ENCODE measurements at regions not wholly inside any gene's neighbourhood (a gene's known extent, or its start where the extent isn't known, plus 50 kb on each side); places are given as distances from the start of the nearest gene placed in this dataset.

GRCh38 chr4:117478702-117479101, 393.3 kb upstream of the TRAM1L1 start:
- DNase-seq, result no peak
- no TSS peak for BruUV-seq (replicated peaks)
- Histone ChIP-seq H3K27me3 (replicated peaks; ENCODE audit: control insufficient read depth, insufficient read depth, low read length) (no peaks in the 10 kb centered on the region), H3K36me3 (ENCODE audit: control insufficient read depth, insufficient read depth, low read length) (no peaks in the 10 kb centered on the region), H3K4me3 (ENCODE audit: low read depth, low read length) (no peak overlapping the region), H3K4me1 (no peaks in the 10 kb centered on the region), H3K9me3 (no peaks in the 10 kb centered on the region)
- Mint-ChIP-seq H3K27ac (ENCODE audit: unreplicated experiment) (no peak overlapping the region), H3K4me1 (ENCODE audit: low read depth, unreplicated experiment) (no peaks in the 10 kb centered on the region), H3K9me3 (ENCODE audit: unreplicated experiment) (no peaks in the 10 kb centered on the region), H3K36me3 (ENCODE audit: insufficient read depth, unreplicated experiment) (no peaks in the 10 kb centered on the region), H3K4me3 (ENCODE audit: unreplicated experiment) (no peak overlapping the region), H3K27me3 (ENCODE audit: insufficient read depth, unreplicated experiment) (no peaks in the 10 kb centered on the region)
- ChIA-PET POLR2A (no interaction called here), CTCF (no interaction called here)
- intact Hi-C loops (cut with micrococcal nuclease; ENCODE audit: unreplicated experiment), result no loop called here
- no peak for TF ChIP-seq CTCF (IDR thresholded peaks at IDR 0.05; ENCODE audit: insufficient read depth in 1 of 2, low read depth in 1 of 2, low read length in 1 of 2, severe bottlenecking in 1 of 2, unreplicated experiment in 1 of 2)

GRCh38 chr4:117479673-117480072, 394.3 kb upstream of the TRAM1L1 start:
- BruUV-seq (replicated peaks), result no TSS peak
- TF ChIP-seq CTCF (IDR thresholded peaks at IDR 0.05; ENCODE audit: insufficient read depth in 1 of 2, low read depth in 1 of 2, low read length in 1 of 2, severe bottlenecking in 1 of 2, unreplicated experiment in 1 of 2), result no peak
- no peaks in the 10 kb centered on the region for H3K27me3 Mint-ChIP-seq (ENCODE audit: insufficient read depth, unreplicated experiment)
- Histone ChIP-seq H3K4me1 (no peaks in the 10 kb centered on the region), H3K9me3 (no peaks in the 10 kb centered on the region), H3K27me3 (replicated peaks; ENCODE audit: control insufficient read depth, insufficient read depth, low read length) (no peaks in the 10 kb centered on the region), H3K4me3 (ENCODE audit: low read depth, low read length) (no peak overlapping the region), H3K36me3 (ENCODE audit: control insufficient read depth, insufficient read depth, low read length) (no peaks in the 10 kb centered on the region)
- no peaks in the 10 kb centered on the region for H3K36me3 Mint-ChIP-seq (ENCODE audit: insufficient read depth, unreplicated experiment)
- no peak overlapping the region for H3K27ac Mint-ChIP-seq (ENCODE audit: unreplicated experiment)
- ChIA-PET POLR2A (no interaction called here), CTCF (no interaction called here)
- intact Hi-C loops (cut with micrococcal nuclease; ENCODE audit: unreplicated experiment), result no loop called here
- no peak for DNase-seq
- H3K4me1 Mint-ChIP-seq (ENCODE audit: low read depth, unreplicated experiment), result no peaks in the 10 kb centered on the region
- no peaks in the 10 kb centered on the region for H3K9me3 Mint-ChIP-seq (ENCODE audit: unreplicated experiment)
- no peak overlapping the region for H3K4me3 Mint-ChIP-seq (ENCODE audit: unreplicated experiment)

- no peaks in the 10 kb centered on the region for H3K9me3 Mint-ChIP-seq (ENCODE audit: unreplicated experiment)
- no peak overlapping the region for H3K4me3 Mint-ChIP-seq (ENCODE audit: unreplicated experiment)
- H3K4me1 Mint-ChIP-seq (ENCODE audit: low read depth, unreplicated experiment), result no peaks in the 10 kb centered on the region
- H3K27me3 Mint-ChIP-seq (ENCODE audit: insufficient read depth, unreplicated experiment), result no peaks in the 10 kb centered on the region
- Histone ChIP-seq H3K36me3 (ENCODE audit: control insufficient read depth, insufficient read depth, low read length) (no peaks in the 10 kb centered on the region), H3K4me1 (no peaks in the 10 kb centered on the region), H3K9me3 (no peaks in the 10 kb centered on the region), H3K27me3 (replicated peaks; ENCODE audit: control insufficient read depth, insufficient read depth, low read length) (no peaks in the 10 kb centered on the region), H3K4me3 (ENCODE audit: low read depth, low read length) (no peak overlapping the region)
- no TSS peak for BruUV-seq (replicated peaks)
- POLR2A ChIA-PET, result no interaction called here
- no peak for DNase-seq
- CTCF ChIA-PET, result no interaction called here
- TF ChIP-seq CTCF (IDR thresholded peaks at IDR 0.05; ENCODE audit: insufficient read depth in 1 of 2, low read depth in 1 of 2, low read length in 1 of 2, severe bottlenecking in 1 of 2, unreplicated experiment in 1 of 2), result no peak
- H3K36me3 Mint-ChIP-seq (ENCODE audit: insufficient read depth, unreplicated experiment), result no peaks in the 10 kb centered on the region
- intact Hi-C loops (cut with micrococcal nuclease; ENCODE audit: unreplicated experiment), result no loop called here
- no peak overlapping the region for H3K27ac Mint-ChIP-seq (ENCODE audit: unreplicated experiment)
Observed at GRCh38 chr4:117481742-117482141, 396.4 kb upstream of the TRAM1L1 start.
